Omental fat pad (tissue), 3 donors: ENCODE measurements at regions not wholly inside any gene's neighbourhood (a gene's known extent, or its start where the extent isn't known, plus 50 kb on each side); places are given as distances from the start of the nearest gene placed in this dataset.
A peak's percentile ranks its signal among the peaks of the same experiment; 100 is the strongest.

Source experiments
- ATAC-seq: fragments of 150-250 bp; one replicate; pipeline ENCODE4 v1.9.1; 2016; ENCODE audit warnings: mild to moderate bottlenecking, moderate library complexity; ENCODE audit not compliant: low FRiP score
- DNase-seq: peaks from one replicate; pipeline ENCODE4 v3.0.0-alpha.2; 2019; ENCODE audit warnings: low spot score
- CTCF ChIP-seq, 3 donors: fragments of 450-650 bp; IDR thresholded peaks; one replicate each; pipeline ENCODE4 v1.5.1; 2016 to 2017; ENCODE audit warnings: antibody characterized with exemption in 3 of 3, mild to moderate bottlenecking in 3 of 3, moderate library complexity in 2 of 3

GRCh38 chr1:224867715-224868114 lies 61.8 kb upstream of the DNAH14 start:
- DNase-seq = no peak
- TF ChIP-seq CTCF (IDR thresholded peaks at IDR 0.05) = no peak
- ATAC-seq = no peak

- ATAC-seq (no peak), DNase-seq (no peak)
Observed at GRCh38 chr1:224872832-224873433, 56.5 kb upstream of the DNAH14 start.

GRCh38 chr1:224873434-224874369 lies 55.8 kb upstream of the DNAH14 start:
- no peak for TF ChIP-seq CTCF (IDR thresholded peaks at IDR 0.05)
- DNase-seq (no peak), ATAC-seq (peak; percentile 75)

More at GRCh38 chr1:224872832-224873433, 56.5 kb upstream of the DNAH14 start:
- TF ChIP-seq CTCF (IDR thresholded peaks at IDR 0.05) = no peak

- DNase-seq (no peak), ATAC-seq (peak; percentile 37)
- TF ChIP-seq CTCF (IDR thresholded peaks at IDR 0.05) = no peak
Observed at GRCh38 chr1:224874775-224875174, 54.7 kb upstream of the DNAH14 start.

GRCh38 chr1:224879162-224879803 lies 50.2 kb upstream of the DNAH14 start:
- no peak for DNase-seq
- peak; percentile 85 for ATAC-seq
- no peak for TF ChIP-seq CTCF (IDR thresholded peaks at IDR 0.05)
